OCI-LY3 (cell line): ENCODE measurements at regions not wholly inside any gene's neighbourhood (a gene's known extent, or its start where the extent isn't known, plus 50 kb on each side); places are given as distances from the start of the nearest gene placed in this dataset.

Experiments used
- EZH2phosphoT487 ChIP-seq: fragments of 200-600 bp; shearing (Covaris generic); IDR thresholded peaks from 2 replicates; pipeline ENCODE4 v1.6.1; 2018; ENCODE audit warnings: antibody characterized with exemption, mixed run types, low read depth
- TF ChIP-seq, protein P1 (sequence below): fragments of 200-600, 300-600 bp; sonication (generic); IDR thresholded peaks from 2 replicates; pipeline ENCODE4 v1.5.1; 2014; ENCODE audit warnings: antibody characterized with exemption, low read length, low read depth

DNA sequence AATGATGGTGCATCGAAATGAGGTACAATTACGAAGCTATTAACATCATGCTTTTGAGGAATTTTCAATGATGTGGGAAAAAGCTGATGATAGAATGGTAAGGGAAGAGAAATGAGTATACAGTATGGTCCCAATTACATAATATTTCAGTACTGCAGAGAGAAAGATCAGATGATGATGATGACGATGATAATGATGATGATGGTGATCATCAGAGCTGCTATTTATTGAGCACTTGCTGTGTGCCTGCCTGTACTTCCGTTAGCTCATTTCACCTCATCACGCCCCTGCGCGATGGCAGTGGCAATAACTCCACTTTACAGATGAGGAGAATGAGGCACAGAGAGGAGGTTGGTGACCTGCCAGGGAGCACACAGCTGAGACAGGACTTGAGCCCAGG lies 620.8 kb downstream of the MATN1 start:
- TF ChIP-seq, protein P1, sequence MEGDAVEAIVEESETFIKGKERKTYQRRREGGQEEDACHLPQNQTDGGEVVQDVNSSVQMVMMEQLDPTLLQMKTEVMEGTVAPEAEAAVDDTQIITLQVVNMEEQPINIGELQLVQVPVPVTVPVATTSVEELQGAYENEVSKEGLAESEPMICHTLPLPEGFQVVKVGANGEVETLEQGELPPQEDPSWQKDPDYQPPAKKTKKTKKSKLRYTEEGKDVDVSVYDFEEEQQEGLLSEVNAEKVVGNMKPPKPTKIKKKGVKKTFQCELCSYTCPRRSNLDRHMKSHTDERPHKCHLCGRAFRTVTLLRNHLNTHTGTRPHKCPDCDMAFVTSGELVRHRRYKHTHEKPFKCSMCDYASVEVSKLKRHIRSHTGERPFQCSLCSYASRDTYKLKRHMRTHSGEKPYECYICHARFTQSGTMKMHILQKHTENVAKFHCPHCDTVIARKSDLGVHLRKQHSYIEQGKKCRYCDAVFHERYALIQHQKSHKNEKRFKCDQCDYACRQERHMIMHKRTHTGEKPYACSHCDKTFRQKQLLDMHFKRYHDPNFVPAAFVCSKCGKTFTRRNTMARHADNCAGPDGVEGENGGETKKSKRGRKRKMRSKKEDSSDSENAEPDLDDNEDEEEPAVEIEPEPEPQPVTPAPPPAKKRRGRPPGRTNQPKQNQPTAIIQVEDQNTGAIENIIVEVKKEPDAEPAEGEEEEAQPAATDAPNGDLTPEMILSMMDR = no peak
- TF ChIP-seq EZH2phosphoT487 = no peak
